CD4-positive, CD25-positive, alpha-beta regulatory T cell (primary cell): ENCODE measurements at regions not wholly inside any gene's neighbourhood (a gene's known extent, or its start where the extent isn't known, plus 50 kb on each side); places are given as distances from the start of the nearest gene placed in this dataset.
"Not testable (repeated sequence)": the region's sequence is repeated elsewhere in the genome, so short reads cannot be mapped to it uniquely, and the experiment has no call there.

Source experiments
- ATAC-seq, 2 donors: fragments of 150-1000 bp; cut with Tn5 transposase; one replicate each; pipeline ENCODE4 v1.10.0; 2021; ENCODE audit warnings: low read depth in 2 of 2, moderate number of reproducible peaks in 2 of 2, moderate library complexity in 1 of 2
- DNase-seq, 3 donors: peaks; one replicate each; pipeline versions ENCODE4 v3.0.0 to v3.0.0-alpha.2; 2012 to 2022; ENCODE audit warnings: mixed read lengths in 1 of 3
- H3K27ac ChIP-seq: one replicate; pipeline ENCODE4 v1.7.0; 2013; ENCODE audit warnings: mild to moderate bottlenecking, low read length; ENCODE audit not compliant: insufficient read depth, poor library complexity, severe bottlenecking
- H3K27me3 ChIP-seq: one replicate; pipeline ENCODE4 v1.7.0; 2013; ENCODE audit warnings: low read length; ENCODE audit not compliant: control insufficient read depth, insufficient read depth
- H3K36me3 ChIP-seq: one replicate; pipeline ENCODE4 v1.7.0; 2013; ENCODE audit warnings: mild to moderate bottlenecking, low read length, moderate library complexity; ENCODE audit not compliant: control insufficient read depth, insufficient read depth
- H3K4me1 ChIP-seq: 2 replicates; pipeline ENCODE4 v1.7.0; 2013; ENCODE audit warnings: mild to moderate bottlenecking, low read length; ENCODE audit not compliant: insufficient read depth, control insufficient read depth, poor library complexity, severe bottlenecking
- H3K4me3 ChIP-seq: one replicate; pipeline ENCODE4 v1.7.0; 2013; ENCODE audit warnings: low read depth, mild to moderate bottlenecking, low read length, moderate library complexity
- H3K9me3 ChIP-seq, 2 experiments: 1 replicate in 1 of 2; 2 replicates in 1 of 2; pipeline ENCODE4 v1.7.0; 2013; ENCODE audit warnings: low read length in 2 of 2, mild to moderate bottlenecking in 1 of 2, moderate library complexity in 1 of 2; ENCODE audit not compliant: control insufficient read depth in 2 of 2
- H3K27ac Mint-ChIP-seq, 3 donors: one replicate each; pipeline ENCODE4 v1.8.0; 2020 to 2022; ENCODE audit warnings: mild to moderate bottlenecking in 3 of 3, mixed read lengths in 3 of 3, moderate library complexity in 2 of 3
- H3K27me3 Mint-ChIP-seq: one replicate; pipeline ENCODE4 v1.8.0; 2022; ENCODE audit warnings: mild to moderate bottlenecking, mixed read lengths
- H3K36me3 Mint-ChIP-seq: one replicate; pipeline ENCODE4 v1.8.0; 2020; ENCODE audit warnings: mixed read lengths
- H3K4me1 Mint-ChIP-seq, 4 donors: one replicate each; pipeline ENCODE4 v1.8.0; 2020 to 2022; ENCODE audit warnings: mixed read lengths in 4 of 4, mild to moderate bottlenecking in 1 of 4
- H3K4me3 Mint-ChIP-seq, 4 donors: one replicate each; pipeline ENCODE4 v1.8.0; 2020 to 2022; ENCODE audit warnings: mild to moderate bottlenecking in 4 of 4, mixed read lengths in 4 of 4, moderate library complexity in 3 of 4
- H3K9me3 Mint-ChIP-seq, 7 donors: one replicate each; pipeline ENCODE4 v1.8.0; 2020 to 2022; ENCODE audit warnings: mixed read lengths in 7 of 7, mild to moderate bottlenecking in 3 of 7, moderate library complexity in 2 of 7

DNA sequence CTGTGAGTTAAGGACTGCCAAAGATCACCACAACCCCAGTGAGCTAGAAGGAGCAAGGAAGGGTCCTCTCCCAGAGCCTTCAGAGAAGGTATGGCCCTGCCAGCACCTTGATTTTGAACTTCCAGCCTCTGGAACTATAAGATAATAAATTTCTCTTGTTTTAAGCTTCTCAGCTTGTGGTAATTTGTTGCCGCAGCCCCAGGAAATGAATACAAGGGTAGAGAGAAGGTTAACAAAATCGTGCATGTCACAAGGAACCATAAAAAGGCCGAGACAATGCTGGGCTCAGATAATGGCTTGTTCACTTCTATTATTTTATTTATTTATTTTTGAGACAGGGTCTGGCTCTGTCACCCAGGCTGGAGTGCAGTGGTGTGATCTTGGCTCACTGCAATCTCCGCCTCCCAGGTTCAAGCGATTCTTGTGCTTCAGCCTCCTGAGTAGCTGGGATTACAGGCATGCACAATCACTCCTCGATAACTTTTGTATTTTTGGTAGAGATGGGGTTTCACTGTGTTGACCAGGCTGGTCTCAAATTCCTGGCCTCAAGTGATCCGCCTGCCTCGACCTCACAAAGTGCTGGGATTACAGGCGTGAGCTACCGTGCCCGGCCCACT, 71.5 kb downstream of the WSB1 start:
- H3K27me3 Mint-ChIP-seq, result peaks cover 20% of the 10 kb centered on the region
- not testable (repeated sequence) for H3K36me3 ChIP-seq, H3K27ac ChIP-seq, H3K36me3 Mint-ChIP-seq, ATAC-seq, H3K27me3 ChIP-seq, DNase-seq, H3K4me3 ChIP-seq, H3K4me1 Mint-ChIP-seq, H3K9me3 Mint-ChIP-seq, H3K27ac Mint-ChIP-seq, H3K4me1 ChIP-seq, H3K9me3 ChIP-seq, H3K4me3 Mint-ChIP-seq

DNA sequence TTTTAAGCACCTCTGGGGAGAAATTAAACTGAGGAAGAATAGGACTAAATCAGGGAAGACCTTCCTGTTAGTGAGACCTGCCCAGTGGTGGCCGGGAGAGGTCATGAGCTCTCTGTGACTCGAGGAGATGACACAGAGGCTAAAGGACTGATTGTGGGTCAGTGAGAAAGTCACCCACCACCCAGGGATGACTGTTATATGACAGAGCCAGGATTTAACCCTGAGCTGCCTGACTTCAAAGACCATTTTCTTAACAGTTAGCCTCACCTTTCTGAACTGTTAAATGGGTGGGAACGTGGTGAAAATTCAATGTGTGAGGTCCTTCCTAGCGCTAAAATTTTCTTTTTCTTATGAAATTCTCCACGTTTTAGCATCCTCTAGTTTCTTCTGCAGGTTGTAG, 72.5 kb downstream of the WSB1 start:
- Histone ChIP-seq H3K9me3 (peaks cover 0 to 4% of the 10 kb centered on the region in 2 experiments), H3K36me3 (no peaks in the 10 kb centered on the region), H3K4me1 (no peaks in the 10 kb centered on the region), H3K27me3 (no peaks in the 10 kb centered on the region), H3K27ac (no peak overlapping the region), H3K4me3 (no peak overlapping the region)
- no peak overlapping the region for H3K27ac Mint-ChIP-seq
- DNase-seq, result no peak
- H3K27me3 Mint-ChIP-seq, result peaks cover 20% of the 10 kb centered on the region
- peaks cover 0 to 6% (median 4%) of the 10 kb centered on the region in 7 donors for H3K9me3 Mint-ChIP-seq
- no peak overlapping the region for H3K4me3 Mint-ChIP-seq
- H3K4me1 Mint-ChIP-seq, result peaks cover 0 to 3% (median 2%) of the 10 kb centered on the region in 4 donors
- H3K36me3 Mint-ChIP-seq, result no peaks in the 10 kb centered on the region
- ATAC-seq, result no peak

DNA sequence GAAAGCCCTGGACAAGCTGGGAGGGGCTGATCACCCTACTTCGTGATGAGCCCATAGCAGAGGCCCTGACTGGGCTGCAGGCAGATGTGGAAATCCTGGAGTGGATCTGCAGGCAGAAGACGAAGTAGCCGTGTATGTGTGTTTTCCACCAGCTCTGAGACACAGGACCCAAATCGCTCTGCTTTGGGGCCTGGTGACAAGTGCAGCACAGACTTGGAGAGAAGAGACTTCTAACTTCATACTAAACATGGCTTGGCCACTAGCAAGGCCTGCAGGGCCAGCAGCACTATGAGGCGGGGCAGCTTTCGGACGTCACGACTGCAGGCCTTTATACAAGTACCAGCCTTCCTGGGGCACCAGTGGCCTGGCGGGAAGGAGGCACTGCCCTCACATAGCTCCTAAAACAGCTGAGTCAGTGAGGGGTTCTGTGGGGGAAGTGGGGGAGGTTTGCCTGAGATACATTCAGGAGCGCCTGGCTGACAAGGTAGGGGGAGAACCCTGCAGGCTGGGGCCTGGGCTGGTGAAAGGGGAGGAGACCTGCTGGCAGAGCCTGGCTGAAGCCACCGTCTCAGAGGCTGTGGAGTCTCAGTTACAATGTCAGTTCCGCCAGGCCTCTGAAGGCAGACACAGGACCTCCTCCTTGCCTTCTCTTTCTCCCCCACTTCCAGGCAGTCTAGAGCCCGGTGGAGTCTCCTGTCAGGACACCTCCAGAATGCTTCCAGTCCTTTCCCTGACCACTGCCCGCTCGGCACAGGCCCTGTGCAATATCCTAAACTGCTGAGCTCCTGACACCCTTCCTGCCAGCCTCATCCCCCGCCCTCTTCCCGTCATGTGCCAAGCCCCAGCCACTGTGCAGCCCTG, 73.4 kb downstream of the WSB1 start:
- Mint-ChIP-seq H3K4me3 (peak overlapping the region in 1 of 4 donors; percentile 89), H3K27me3 (peaks cover 16% of the 10 kb centered on the region), H3K36me3 (no peaks in the 10 kb centered on the region), H3K9me3 (peaks cover 0 to 12% (median 6%) of the 10 kb centered on the region in 7 donors), H3K4me1 (no peaks in the 10 kb centered on the region), H3K27ac (no peak overlapping the region)
- DNase-seq (no peak), ATAC-seq (no peak)
- H3K27me3 ChIP-seq, result no peaks in the 10 kb centered on the region
- no peak overlapping the region for H3K4me3 ChIP-seq
- no peaks in the 10 kb centered on the region for H3K4me1 ChIP-seq
- no peak overlapping the region for H3K27ac ChIP-seq
- H3K9me3 ChIP-seq, result peaks cover 0 to 4% of the 10 kb centered on the region in 2 experiments
- H3K36me3 ChIP-seq, result no peaks in the 10 kb centered on the region

GRCh38 chr17:27368151-27368795, 74.4 kb downstream of the WSB1 start:
- Histone ChIP-seq H3K27ac (no peak overlapping the region), H3K9me3 (peaks cover 0 to 6% of the 10 kb centered on the region in 2 experiments), H3K4me3 (no peak overlapping the region), H3K36me3 (no peaks in the 10 kb centered on the region), H3K4me1 (no peaks in the 10 kb centered on the region), H3K27me3 (no peaks in the 10 kb centered on the region)
- ATAC-seq, result no peak
- no peaks in the 10 kb centered on the region for H3K4me1 Mint-ChIP-seq
- H3K27me3 Mint-ChIP-seq, result peaks cover 20% of the 10 kb centered on the region
- no peak overlapping the region for H3K4me3 Mint-ChIP-seq
- DNase-seq, result no peak
- peaks cover 0 to 16% (median 8%) of the 10 kb centered on the region in 7 donors for H3K9me3 Mint-ChIP-seq
- H3K36me3 Mint-ChIP-seq, result no peaks in the 10 kb centered on the region
- H3K27ac Mint-ChIP-seq, result peak overlapping the region in 1 of 3 donors; percentile 3

GRCh38 chr17:27368980-27369379, 75.1 kb downstream of the WSB1 start:
- ATAC-seq (no peak), DNase-seq (no peak)
- H3K27ac Mint-ChIP-seq, result no peak overlapping the region
- no peaks in the 10 kb centered on the region for H3K36me3 ChIP-seq
- no peaks in the 10 kb centered on the region for H3K4me1 ChIP-seq
- peaks cover 16% of the 10 kb centered on the region for H3K27me3 Mint-ChIP-seq
- no peak overlapping the region for H3K27ac ChIP-seq
- peaks cover 0 to 21% (median 9%) of the 10 kb centered on the region in 7 donors for H3K9me3 Mint-ChIP-seq
- peaks cover 0 to 6% of the 10 kb centered on the region in 2 experiments for H3K9me3 ChIP-seq
- H3K4me3 Mint-ChIP-seq, result no peak overlapping the region
- H3K4me3 ChIP-seq, result no peak overlapping the region
- H3K27me3 ChIP-seq, result no peaks in the 10 kb centered on the region
- H3K4me1 Mint-ChIP-seq, result no peaks in the 10 kb centered on the region
- H3K36me3 Mint-ChIP-seq, result no peaks in the 10 kb centered on the region

DNA sequence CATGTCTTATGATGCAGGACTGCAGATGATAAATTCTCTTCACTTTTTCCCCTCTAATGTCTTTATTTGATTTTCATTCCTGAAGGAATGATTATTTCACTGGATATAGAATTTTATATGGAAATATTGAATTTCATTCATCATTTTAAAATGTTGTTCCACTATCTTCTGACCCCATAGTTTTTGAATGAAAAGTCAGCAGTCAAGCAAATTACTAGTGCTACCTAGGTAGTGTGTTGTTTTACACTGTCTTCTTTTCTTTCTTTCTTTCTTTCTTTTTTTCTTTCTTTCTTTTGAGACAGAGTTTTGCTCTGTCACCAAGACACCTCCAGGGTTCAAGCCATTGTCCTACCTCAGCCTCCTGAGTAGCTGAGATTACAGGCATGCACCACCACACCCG, 76.9 kb downstream of the WSB1 start:
- Histone ChIP-seq H3K9me3 (peaks cover 0 to 6% of the 10 kb centered on the region in 2 experiments), H3K4me3 (no peak overlapping the region), H3K4me1 (no peaks in the 10 kb centered on the region), H3K36me3 (no peaks in the 10 kb centered on the region), H3K27me3 (no peaks in the 10 kb centered on the region), H3K27ac (no peak overlapping the region)
- H3K4me1 Mint-ChIP-seq, result no peaks in the 10 kb centered on the region
- H3K27me3 Mint-ChIP-seq, result peaks cover 16% of the 10 kb centered on the region
- H3K4me3 Mint-ChIP-seq, result no peak overlapping the region
- peak overlapping the region in 1 of 3 donors; percentile 52 for H3K27ac Mint-ChIP-seq
- H3K36me3 Mint-ChIP-seq, result no peaks in the 10 kb centered on the region
- DNase-seq, result no peak
- ATAC-seq, result no peak
- H3K9me3 Mint-ChIP-seq, result peaks cover 0 to 28% (median 11%) of the 10 kb centered on the region in 7 donors

- not testable (repeated sequence) for H3K4me3 ChIP-seq, H3K4me1 ChIP-seq, H3K27me3 ChIP-seq, H3K36me3 Mint-ChIP-seq, H3K9me3 ChIP-seq, DNase-seq, H3K4me3 Mint-ChIP-seq, ATAC-seq, H3K27ac Mint-ChIP-seq, H3K36me3 ChIP-seq, H3K27me3 Mint-ChIP-seq, H3K27ac ChIP-seq, H3K4me1 Mint-ChIP-seq
- peaks cover 0 to 28% (median 11%) of the 10 kb centered on the region in 7 donors for H3K9me3 Mint-ChIP-seq
Measured at GRCh38 chr17:27373695-27374094, 79.8 kb downstream of the WSB1 start.
